ENCODE measurements at regions not wholly inside any gene's neighbourhood (a gene's known extent, or its start where the extent isn't known, plus 50 kb on each side); places are given as distances from the start of the nearest gene placed in this dataset.

GRCh38 chr2:82708681-82709080, 1750.4 kb downstream of the SUCLG1 start:
- TF ChIP-seq, protein P1, sequence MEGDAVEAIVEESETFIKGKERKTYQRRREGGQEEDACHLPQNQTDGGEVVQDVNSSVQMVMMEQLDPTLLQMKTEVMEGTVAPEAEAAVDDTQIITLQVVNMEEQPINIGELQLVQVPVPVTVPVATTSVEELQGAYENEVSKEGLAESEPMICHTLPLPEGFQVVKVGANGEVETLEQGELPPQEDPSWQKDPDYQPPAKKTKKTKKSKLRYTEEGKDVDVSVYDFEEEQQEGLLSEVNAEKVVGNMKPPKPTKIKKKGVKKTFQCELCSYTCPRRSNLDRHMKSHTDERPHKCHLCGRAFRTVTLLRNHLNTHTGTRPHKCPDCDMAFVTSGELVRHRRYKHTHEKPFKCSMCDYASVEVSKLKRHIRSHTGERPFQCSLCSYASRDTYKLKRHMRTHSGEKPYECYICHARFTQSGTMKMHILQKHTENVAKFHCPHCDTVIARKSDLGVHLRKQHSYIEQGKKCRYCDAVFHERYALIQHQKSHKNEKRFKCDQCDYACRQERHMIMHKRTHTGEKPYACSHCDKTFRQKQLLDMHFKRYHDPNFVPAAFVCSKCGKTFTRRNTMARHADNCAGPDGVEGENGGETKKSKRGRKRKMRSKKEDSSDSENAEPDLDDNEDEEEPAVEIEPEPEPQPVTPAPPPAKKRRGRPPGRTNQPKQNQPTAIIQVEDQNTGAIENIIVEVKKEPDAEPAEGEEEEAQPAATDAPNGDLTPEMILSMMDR (conservative IDR thresholded peaks at IDR 0.05; ENCODE audit: low read depth, low read length), result no peak
- TF ChIP-seq EZH2phosphoT487 (IDR thresholded peaks at IDR 0.05; ENCODE audit: borderline replicate concordance, low read length), result no peak
- no peak for TF ChIP-seq EZH2 (IDR thresholded peaks at IDR 0.05; ENCODE audit: low read length, unreplicated experiment)
